ENCODE measurements at regions not wholly inside any gene's neighbourhood (a gene's known extent, or its start where the extent isn't known, plus 50 kb on each side); places are given as distances from the start of the nearest gene placed in this dataset.
A peak's percentile ranks its signal among the peaks of the same experiment; 100 is the strongest.

GRCh38 chr22:46065691-46066454, 84.5 kb upstream of the PPARA start:
- no peak for DNase-seq (ENCODE audit: low read depth in 2 of 3, low spot score in 2 of 3)

GRCh38 chr22:46066691-46067090, 83.6 kb upstream of the PPARA start:
- DNase-seq (ENCODE audit: low read depth in 2 of 3, low spot score in 2 of 3): no peak

GRCh38 chr22:46067159-46068111, 82.9 kb upstream of the PPARA start:
- no peak for DNase-seq (ENCODE audit: low read depth in 2 of 3, low spot score in 2 of 3)

GRCh38 chr22:46068181-46068592, 82.1 kb upstream of the PPARA start:
- DNase-seq (ENCODE audit: low read depth in 2 of 3, low spot score in 2 of 3): no peak

GRCh38 chr22:46068593-46069491, 81.5 kb upstream of the PPARA start:
- no peak for DNase-seq (ENCODE audit: low read depth in 2 of 3, low spot score in 2 of 3)

GRCh38 chr22:46069521-46070214, 80.7 kb upstream of the PPARA start:
- peak in 1 of 3 experiments; percentile 25 for DNase-seq (ENCODE audit: low read depth in 2 of 3, low spot score in 2 of 3)

- DNase-seq (ENCODE audit: low read depth in 2 of 3, low spot score in 2 of 3): no peak
Measured at GRCh38 chr22:46070215-46070802, 80.0 kb upstream of the PPARA start.

- peak in 1 of 3 experiments; percentile 14 for DNase-seq (ENCODE audit: low read depth in 2 of 3, low spot score in 2 of 3)
Measured at GRCh38 chr22:46070803-46071450, 79.4 kb upstream of the PPARA start.

GRCh38 chr22:46071451-46072109, 78.7 kb upstream of the PPARA start:
- peak in 1 of 3 experiments; percentile 39 for DNase-seq (ENCODE audit: low read depth in 2 of 3, low spot score in 2 of 3)

- peak in 2 of 3 experiments; percentile 18 to 20 for DNase-seq (ENCODE audit: low read depth in 2 of 3, low spot score in 2 of 3)
Measured at GRCh38 chr22:46072110-46072881, 78.0 kb upstream of the PPARA start.

- no peak for DNase-seq (ENCODE audit: low read depth in 2 of 3, low spot score in 2 of 3)
Measured at GRCh38 chr22:46072981-46073682, 77.2 kb upstream of the PPARA start.

- no peak for DNase-seq (ENCODE audit: low read depth in 2 of 3, low spot score in 2 of 3)
Measured at GRCh38 chr22:46073683-46074504, 76.4 kb upstream of the PPARA start.

- no peak for DNase-seq (ENCODE audit: low read depth in 2 of 3, low spot score in 2 of 3)
Measured at GRCh38 chr22:46074771-46075551, 75.4 kb upstream of the PPARA start.

GRCh38 chr22:46075764-46076531, 74.4 kb upstream of the PPARA start:
- DNase-seq (ENCODE audit: low read depth in 2 of 3, low spot score in 2 of 3): no peak

- DNase-seq (ENCODE audit: low read depth in 2 of 3, low spot score in 2 of 3): no peak
Measured at GRCh38 chr22:46076651-46077339, 73.5 kb upstream of the PPARA start.
